SH-SY5Y (cell line): ENCODE measurements at regions not wholly inside any gene's neighbourhood (a gene's known extent, or its start where the extent isn't known, plus 50 kb on each side); places are given as distances from the start of the nearest gene placed in this dataset.

Experiments used
- GATA2 ChIP-seq: IDR thresholded peaks from 2 replicates; pipeline ENCODE4 v1.6.1; 2011; ENCODE audit warnings: mild to moderate bottlenecking, low read depth, low read length
- GATA3 ChIP-seq: IDR thresholded peaks from 2 replicates; pipeline ENCODE4 v1.6.1; 2011; ENCODE audit warnings: low read depth, mild to moderate bottlenecking, low read length, moderate library complexity

- no peak for TF ChIP-seq GATA2
- TF ChIP-seq GATA3, result no peak
Measured at GRCh38 chr6:82419132-82419581, 55.5 kb downstream of the TPBG start.

- TF ChIP-seq GATA2, result no peak
Measured at GRCh38 chr6:82419859-82420258, 56.2 kb downstream of the TPBG start.

DNA sequence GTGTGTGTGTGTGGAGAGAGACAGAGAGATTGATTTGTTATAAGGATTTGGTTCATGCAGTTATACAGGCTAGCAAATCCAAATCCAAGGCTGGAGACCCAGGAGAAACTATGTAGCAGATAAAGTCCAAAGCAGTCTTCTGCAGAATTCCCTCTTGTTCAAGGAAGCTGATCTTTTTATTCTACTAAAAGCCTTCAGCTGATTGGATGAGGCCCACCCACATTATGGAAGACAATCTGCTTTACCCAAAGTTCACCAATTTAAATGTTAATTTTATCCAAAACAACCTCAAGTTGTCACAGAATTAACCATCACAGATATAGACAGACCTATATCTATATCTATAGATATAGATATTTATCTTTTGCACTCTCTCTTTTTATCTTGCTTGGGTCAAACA is 67.0 kb downstream of the TPBG start:
- TF ChIP-seq GATA3 (no peak), GATA2 (no peak)

DNA sequence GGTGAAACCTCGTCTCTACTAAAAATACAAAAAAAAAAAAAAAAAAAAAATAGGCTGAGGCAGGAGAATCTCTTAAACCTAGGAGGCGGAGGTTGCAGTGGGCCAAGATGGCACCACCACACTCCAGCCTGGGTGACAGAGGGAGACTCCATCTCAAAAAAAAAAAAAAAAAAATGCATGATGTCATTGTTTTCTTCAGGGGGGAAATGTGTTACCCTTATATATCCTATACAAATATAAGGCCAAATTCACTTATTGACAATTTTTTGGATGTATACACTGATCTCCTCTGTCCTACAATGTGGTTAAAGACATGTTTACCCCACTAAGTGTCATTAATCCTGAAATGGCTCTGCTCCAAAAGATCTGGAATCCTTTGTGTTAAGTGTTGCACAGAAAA is 73.1 kb downstream of the TPBG start:
- TF ChIP-seq GATA2 (no peak), GATA3 (no peak)

GRCh38 chr6:82437701-82438100 is 74.1 kb downstream of the TPBG start:
- TF ChIP-seq GATA2 (no peak), GATA3 (no peak)

DNA sequence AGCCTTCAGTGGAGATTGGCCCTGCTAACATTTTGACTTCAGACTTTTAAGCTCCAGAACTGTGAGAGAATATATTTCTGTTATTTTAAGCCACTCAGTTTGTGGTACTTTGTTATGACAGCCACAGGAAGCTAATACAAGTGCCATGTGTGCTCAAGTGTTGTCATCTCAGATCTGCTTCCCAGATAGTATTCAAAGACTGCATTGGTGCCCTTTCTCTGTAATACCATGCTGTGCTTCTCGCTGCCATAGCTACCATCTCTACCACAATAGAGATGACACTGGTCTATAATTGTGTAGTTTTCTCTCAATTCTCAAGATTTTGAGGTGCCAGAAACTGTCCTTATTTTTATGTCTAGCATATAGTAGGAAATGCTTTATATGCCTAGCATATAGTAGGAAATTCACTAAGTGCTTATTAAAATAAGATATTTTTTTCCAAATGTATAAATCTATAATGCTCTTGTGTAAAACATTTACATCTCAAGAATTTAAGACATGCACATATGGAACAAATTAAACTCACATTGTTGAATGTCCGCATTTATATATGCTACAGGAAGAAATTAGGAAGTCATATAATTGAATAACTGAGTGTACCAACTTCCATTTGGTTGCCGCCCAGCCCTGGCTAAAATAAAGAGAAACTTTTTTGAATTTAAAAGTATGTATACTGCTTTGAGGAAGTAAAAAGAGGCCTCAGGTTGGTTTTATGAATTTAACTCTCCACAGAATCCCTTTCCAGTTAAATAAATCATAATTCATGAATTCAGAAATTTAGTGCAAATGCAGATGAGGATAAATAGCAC is 77.6 kb downstream of the TPBG start:
- peak; percentile 52 for TF ChIP-seq GATA2
- no peak for TF ChIP-seq GATA3

- no peak for TF ChIP-seq GATA2
- no peak for TF ChIP-seq GATA3
Measured at GRCh38 chr6:82442061-82442719, 78.6 kb downstream of the TPBG start.

DNA sequence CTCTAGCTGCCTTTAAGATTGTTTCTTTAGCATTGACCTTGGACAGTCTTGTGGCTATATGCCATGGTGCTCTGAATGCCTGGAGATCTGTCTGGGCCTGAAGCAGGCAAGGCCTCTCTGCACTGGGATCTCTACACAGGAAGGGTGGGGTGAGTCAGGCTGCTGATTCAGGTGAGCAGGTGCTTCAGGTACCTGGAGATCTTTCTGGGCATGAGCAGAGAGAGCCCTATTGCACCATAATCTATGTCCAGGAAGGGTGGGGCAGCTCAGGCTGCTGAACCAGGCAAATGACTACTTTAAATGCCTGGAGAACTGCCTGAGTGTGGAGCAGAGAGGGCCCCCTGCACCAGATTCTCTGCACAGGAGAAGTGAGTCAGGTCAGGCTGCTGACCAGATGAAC is 94.5 kb downstream of the TPBG start:
- no peak for TF ChIP-seq GATA2
- no peak for TF ChIP-seq GATA3

DNA sequence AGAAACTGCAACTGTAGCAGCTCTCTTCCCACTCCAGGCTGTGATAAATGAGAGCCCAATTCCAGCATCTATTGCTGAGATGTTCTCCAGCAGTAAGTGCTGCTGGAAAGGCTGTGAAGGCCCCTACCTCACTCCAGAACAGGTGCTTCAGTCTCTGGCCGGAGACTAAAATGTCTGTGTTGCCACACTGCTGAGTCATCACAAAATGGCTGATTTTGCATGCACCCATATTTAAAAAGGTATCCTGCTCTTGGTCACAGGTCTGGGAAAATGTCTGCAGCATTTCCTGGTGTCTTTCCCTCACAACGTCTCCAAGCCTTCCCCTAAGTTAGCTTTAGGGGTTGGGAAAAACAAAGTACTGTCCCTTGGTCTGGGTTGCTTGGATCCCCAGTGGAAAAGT is 95.1 kb downstream of the TPBG start:
- no peak for TF ChIP-seq GATA3
- no peak for TF ChIP-seq GATA2

GRCh38 chr6:82461536-82461935 is 97.9 kb downstream of the TPBG start:
- no peak for TF ChIP-seq GATA3
- no peak for TF ChIP-seq GATA2

- no peak for TF ChIP-seq GATA3
- no peak for TF ChIP-seq GATA2
Measured at GRCh38 chr6:82467338-82467737, 103.7 kb downstream of the TPBG start.

GRCh38 chr6:82484001-82484400 is 120.4 kb downstream of the TPBG start:
- TF ChIP-seq GATA2 (no peak), GATA3 (no peak)

DNA sequence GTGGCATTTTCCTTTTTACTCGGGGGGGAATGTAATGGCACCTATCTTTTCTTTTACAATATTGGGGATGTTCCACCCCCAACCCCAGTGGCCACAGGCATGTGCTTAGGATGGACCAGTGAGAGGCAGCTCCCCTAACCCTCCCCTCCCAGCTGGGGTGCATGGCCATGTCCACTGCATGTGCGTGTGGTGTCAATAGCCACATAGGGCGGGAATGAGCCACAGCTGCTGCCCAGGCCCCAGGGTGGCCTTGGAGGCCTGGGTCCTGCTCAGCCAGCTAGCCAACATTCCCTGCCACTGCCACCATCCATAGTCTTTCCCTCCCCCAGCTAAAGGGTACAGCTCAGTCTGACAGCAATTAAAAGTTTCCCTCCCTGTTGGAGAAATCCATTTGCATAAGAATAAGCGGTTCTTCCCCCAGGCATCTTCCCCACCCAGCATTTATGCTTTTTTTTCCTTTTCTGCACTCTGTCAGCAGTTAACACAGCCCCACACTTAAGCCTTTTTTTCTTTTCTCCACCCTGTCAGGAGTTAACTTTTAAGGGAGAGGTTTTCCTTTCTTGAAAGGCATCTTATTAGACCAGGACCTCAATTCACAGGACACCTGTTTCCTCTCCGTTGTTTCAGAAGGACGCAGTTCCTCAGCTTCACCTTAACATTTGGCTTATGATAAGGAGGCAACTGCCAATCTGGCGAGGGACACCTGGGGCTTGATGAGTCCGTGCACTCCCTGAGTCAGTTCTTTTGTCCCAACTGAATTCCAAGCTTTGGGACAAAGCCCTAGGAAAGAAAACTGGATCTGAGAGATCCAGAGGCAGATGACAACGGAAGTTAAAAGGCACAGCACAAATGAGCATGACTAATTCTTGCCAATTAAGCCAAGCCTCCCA is 121.4 kb downstream of the TPBG start:
- TF ChIP-seq GATA2 (no peak), GATA3 (no peak)

- TF ChIP-seq GATA2 (no peak), GATA3 (no peak)
Measured at GRCh38 chr6:82487895-82488294, 124.3 kb downstream of the TPBG start.
